SKM-1 (cell line): ENCODE measurements at regions not wholly inside any gene's neighbourhood (a gene's known extent, or its start where the extent isn't known, plus 50 kb on each side); places are given as distances from the start of the nearest gene placed in this dataset.
"Not testable (repeated sequence)": the region's sequence is repeated elsewhere in the genome, so short reads cannot be mapped to it uniquely, and the experiment has no call there.

Experiments used
- DNase-seq: peaks from one replicate; lab custom pipeline; 2025; ENCODE audit not compliant: unreplicated experiment; lab: John Stamatoyannopoulos, UW

DNA sequence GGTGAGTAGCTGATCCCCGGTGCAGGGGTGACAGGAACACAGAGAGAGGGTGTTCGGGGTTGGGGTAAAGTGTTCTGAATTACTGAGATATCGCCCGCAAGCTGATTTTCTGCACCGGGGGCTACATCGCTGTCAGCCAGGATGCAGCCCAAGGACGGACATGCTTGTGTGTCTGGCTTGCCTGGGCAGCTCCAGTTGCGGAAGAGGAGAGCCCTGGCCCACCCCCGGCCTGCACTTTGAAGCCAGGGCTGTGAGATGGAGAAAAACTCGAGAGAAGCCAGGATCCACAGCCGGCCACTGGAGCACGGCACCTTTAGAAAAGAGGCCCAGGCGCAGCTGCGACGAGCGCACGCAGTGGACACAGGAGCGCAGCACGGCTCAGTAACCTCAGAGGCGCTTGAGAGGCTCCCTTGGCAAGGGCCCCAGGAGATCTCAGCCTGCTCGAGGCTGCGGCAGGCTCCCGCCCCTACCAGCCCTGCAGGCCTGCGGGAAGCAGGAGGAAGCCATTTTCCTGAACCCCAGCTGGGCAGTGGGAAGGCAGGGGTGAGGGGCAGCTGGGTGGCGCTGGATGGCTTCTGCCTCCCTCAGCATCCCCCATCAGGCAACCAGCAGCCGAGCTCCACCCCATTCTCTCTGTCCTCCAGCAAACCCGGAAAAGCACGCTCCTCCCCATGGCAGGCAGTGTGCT, 59.2 kb downstream of the C9orf50 start:
- DNase-seq: no peak

DNA sequence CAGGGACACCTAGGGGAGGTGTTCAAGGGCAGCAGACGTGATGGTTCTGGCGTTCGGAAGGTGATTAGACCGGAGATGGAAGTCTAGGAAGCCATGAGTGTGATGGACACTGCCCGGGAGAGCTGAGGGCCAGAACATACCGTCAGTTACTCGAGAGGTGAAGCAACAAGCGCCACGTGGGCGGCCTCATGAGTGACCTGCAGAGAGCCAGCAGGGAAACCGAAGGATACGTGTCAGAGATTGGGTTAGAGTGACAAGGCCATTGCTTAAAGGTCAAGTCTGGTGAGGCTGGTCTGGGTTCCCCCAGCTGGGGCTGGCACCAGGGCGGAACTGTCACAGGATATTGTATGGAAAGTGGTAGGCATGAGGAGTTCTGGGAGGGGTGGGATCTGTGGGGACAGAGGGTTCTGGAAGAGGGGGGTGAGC, 60.0 kb downstream of the C9orf50 start:
- DNase-seq: no peak

DNA sequence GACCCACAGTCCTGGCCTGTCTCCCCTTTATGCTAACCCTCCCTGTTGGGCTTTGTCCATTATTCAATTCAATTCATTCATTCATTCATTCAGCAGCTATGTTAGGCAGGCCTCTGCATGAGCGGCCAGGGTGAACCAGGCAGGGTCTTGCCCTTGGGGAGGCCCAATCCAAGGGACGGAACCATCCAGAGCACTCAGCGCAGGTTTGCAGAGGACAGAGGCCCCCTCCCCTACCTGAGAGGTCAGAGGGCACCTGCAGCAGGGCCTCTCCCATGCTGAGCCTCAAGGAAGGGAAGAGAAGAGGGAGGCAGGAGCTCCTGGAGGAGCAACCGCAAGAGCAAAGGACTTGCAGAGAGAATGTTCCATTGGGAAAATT, 61.4 kb downstream of the C9orf50 start:
- no peak for DNase-seq

DNA sequence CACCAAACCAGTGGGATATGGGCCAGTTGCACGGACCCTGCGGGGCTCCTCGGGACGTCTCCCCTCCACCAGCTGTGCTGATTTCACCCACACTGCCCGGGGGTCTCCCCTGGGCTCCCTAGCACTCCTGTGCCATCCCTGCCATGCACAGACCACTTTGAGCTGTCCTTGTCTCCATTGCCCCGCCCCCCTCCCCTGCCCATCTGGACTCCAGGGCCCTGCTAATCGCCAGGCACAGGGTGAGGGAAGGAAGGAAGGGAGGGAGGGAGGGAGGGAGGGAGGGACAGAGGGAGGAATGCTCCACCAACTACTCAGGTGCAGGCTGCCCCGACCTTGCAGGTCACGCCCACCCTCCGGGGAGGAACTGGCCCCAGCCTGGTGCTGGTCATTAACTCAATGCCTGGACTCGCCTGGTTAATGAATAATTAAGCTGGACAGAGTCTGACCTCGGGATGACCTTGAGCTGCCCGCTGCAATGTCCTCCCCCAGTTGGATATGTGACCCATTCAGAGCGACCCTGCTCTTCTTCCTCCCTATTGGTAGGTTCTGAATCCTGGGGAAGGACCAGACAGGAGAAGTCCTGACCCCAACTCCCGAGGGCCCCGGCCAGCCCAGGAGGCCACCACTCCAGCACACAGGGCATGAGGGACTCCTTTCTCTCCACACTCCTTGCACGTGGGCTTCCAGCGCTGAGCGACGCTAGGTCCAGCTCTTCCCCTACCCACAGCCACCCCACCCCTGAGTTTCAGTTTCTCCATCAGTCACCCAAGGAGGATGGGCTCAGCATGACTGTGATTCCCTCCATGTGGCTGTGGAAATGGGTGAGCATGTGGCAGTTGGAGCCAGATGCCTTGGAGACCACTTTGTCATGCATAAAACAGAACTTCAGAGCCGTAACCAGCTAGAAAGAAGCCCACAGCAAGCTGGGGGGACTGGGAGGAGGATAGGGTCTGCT, 62.1 kb downstream of the C9orf50 start:
- no peak for DNase-seq

DNA sequence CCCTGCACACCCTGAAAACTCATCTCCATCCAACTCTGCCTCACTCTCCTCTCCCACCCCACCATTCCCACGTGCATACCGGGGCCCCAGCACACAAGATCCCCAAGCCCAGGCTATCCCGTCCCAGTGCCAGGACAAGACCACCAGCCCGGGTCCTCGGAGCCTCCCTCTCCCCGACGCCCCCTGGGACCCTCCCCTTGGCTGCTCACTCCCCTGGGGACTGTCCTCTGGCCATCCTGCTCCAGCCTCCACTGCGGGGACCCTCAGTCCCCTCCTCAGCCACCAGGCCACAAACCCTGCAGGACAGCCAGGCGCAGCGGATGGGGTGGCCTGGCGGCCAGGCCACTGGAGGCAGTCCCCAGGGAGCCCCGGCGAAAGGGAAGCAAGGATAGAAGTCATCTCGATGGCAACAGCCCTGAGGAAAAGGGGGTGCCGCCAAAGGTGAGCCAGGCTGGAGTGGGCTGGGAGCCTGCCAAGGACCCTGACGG, 62.8 kb downstream of the C9orf50 start:
- DNase-seq: no peak

DNA sequence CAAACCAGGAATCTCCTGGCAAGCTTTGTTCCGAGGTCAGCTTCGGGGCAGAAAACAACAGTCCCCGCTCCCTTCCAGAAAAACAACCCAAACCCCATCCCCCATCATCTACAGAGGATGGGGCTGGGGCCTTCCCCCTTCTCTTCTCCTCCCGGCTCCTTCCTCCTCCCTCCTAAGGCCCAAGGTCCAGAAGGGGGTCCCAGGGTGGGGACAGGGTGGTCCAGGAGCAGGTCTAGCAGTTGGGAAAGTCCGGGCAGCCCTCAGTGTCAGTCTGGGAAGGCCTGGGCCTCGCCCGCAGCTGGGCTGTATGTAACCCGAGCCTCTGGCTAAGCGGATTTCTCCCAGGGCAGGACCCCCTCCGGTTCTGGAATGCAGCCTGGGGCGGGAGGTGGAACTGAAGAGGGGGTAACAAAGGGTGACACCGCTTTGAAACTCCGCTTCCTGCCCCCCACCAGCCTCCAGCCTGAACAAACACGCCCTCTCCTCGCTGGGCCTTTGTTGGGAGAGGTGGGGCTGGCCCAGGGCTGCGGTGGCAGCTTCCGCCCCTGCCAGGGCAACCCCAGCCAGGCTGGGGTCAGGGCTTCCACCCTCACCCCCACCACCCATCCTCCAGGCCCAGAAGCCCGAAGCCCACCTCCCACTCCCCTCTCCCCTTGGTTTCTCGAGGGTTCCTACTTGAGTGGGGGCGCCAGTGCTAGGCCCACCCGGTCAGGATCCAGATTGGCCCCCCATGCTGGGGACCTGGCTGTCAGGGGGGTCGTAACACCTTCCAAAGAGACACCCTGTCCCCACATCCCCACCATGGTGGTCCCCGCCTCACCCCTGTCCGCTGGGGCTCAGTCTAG, 63.5 kb downstream of the C9orf50 start:
- no peak for DNase-seq

DNA sequence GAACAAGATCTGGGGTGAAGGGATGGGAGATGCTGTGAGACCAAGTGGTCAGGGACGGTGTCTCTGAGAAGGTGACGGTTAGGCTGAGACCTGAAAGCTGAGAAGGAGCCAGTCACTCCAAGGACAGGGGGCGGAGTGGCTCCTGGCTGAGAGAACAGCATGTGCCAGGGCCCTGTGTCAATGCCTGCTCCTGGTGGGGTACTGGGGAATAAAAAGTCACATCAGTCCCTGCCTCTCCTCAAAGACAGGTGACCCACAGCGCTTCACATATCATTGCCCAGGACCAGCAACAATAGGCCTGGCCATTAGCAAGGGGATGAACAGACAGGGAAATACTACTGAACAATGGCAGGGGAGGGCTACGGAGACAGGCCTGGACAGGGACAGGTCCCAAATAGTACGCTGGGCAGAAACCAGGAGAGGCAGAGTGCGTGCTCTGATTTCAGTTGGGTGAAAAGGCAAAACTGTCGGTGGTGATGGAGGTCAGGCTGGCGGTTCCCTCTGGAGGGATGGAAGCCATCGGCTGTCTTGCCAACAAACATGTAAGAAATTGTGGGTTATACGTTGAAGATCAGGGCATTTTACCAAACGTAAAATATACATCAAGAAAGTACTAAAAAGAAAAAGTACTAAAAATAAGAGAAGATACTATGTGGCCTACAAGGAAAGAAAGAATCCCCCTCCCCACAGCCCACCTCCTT, 64.3 kb downstream of the C9orf50 start:
- DNase-seq: no peak

DNA sequence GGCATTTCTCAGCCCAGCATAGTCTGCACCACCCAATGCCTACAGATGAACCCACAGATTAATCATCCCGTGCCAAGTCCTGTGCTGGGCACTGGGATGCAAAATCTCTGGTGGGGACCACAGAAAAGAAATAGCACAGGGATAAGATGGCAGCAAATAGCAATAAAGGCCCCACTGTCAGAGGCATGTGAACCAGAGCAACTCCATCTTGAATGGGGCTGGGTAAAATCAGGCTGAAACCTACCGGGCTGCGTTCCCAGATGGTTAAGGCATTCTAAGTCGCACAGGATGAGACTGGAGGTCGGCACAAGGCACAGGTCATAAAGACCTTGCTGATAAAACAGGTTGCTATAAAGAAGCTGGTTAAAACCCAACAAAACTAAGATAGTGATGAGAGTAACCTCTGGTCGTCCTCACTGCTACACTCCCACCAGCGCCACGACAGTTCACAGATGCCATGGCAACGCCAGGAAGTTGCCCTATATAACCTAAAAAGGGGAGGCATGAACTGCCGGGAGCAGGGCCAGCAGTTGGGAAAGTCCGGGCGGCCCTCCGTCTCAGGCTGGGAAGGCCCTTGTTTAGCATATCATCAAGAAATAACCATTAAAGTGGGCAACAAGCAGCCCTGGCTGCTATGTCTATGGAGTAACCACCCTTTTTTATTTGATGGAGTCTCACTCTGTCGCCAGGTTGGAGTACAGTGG, 65.2 kb downstream of the C9orf50 start:
- no peak for DNase-seq

DNA sequence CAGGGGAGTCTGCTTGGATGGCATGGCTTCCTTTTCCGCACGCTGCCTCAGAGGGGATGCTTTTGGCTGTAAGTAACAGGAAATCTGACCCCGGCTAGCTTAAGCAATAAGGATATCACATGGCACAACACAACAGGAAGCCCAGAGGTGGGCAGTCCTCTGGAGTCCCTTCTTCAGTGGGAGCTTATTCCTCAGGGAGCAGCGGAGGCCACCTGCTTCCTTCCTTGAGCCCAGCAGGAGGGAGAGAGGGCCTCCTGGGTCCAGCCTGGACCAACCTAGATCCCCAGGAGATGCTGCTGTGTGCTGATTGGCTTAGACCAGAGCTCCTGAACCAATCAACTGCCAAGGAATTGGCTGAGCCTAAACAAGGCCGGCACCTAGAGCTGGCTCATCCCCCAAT, 66.3 kb downstream of the C9orf50 start:
- no peak for DNase-seq

DNA sequence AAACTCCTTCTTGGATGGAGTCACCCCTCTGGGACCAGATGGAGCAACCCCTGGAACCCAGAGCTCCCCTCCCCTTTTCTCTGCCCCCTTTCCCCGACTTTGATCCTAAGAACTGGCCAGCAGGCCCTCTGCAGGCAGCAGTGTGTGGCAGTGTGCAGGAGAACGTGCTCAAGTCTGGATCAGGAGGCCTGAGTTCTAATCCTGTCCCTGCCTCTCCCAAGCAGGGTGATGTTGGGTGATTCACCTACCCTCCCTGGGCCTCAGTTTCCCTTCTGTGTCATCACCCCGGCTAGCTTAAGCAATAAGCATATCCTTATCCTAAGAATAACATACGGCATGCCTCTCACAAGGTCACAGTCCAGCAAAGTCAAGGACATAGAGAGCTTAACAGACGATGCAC, 67.6 kb downstream of the C9orf50 start:
- no peak for DNase-seq

DNA sequence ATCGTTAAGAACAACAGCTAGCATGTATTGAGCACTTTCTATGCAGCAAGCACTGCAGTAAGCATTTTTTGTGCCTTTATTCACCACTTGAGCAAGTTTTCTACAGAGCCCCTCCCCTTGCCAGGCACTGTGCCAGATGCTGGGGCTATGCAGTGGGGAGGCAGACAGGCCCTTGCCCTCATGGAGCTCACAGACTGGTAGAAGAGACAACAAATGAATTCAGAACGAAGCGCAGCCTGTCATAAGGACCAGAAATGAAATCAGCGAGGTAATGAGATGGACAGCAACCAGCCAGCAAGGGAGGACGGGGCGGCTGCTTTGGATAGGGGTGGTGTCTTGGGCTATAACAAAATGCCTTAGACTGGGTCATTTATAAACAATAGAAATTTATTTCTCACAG, 68.8 kb downstream of the C9orf50 start:
- DNase-seq: no peak

DNA sequence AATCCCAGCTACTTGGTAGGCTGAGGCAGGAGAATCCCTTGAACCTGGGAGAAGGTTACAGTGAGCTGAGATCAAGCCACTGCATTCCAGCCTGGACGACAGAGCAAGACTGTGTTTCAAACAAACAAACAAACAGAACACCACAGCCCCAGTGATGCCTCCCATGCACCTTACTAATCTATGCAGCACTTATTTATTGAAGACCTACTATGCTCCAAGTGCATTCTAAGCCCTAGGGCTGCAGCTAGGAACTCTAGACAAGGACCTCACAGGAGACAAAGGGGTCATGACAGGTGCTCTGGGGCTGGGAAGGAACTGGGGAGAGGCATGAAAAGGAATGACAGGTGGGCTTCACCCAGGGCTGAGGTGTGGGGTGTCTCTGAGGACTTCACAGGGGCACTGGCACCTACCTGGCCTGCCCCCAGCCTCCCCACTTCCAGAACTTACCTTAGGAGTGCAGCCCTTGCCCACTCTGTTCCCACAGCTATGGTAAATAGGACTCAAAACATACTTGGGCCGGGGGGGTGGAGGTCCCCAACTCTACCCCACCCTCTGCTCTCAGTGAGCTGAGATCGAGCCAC, 69.4 kb downstream of the C9orf50 start:
- no peak for DNase-seq

DNA sequence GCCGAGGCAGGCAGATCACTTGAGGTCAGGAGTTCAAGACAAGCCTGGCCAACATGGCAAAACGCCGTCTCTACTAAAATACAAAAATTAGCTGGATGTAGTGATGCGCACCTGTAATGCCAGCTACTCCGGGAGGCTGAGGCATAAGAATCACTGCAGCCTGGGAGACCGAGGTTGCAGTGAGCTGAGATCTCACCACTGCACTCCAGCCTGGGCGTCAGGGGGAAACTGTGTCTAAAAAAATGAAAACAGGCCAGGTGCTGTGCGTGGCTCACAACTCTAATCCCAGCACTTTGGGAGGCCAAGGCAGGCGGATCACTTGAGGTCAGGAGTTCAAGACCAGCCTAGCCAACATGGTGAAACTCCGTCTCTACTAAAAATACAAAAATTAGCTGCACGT, 69.9 kb downstream of the C9orf50 start:
- DNase-seq: not testable (repeated sequence)

DNA sequence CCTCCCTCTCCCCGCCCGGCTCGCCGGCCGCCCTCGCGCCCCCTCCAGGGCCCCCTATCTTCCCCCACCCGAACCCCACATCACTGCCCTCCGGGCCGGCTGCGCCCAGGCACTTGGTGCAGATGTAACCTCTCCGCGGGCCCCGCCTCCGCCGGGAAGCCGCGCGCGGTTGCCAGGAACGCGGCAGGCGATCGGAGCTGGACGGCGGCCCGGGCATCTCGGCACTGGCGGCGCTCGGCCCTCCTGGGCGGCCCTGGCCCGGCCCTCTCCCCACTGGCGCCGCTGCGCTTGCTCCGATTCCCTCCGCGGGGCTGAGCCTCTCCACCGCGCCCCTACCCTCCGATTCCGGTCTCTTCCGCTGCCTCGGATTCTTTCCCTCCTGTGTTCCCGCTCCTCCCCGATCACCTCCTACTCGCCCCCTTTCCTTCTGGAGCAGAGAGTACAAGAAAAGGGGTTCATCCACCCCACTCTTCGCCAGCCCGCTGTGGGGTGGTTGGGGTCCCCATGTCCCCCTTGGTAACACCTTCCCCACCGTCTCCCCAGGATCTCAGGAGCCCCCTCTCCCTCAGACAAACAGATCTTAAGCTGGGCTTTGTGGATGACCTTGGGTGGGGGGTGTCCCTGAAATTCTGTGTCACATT, 70.6 kb downstream of the C9orf50 start:
- DNase-seq: no peak

DNA sequence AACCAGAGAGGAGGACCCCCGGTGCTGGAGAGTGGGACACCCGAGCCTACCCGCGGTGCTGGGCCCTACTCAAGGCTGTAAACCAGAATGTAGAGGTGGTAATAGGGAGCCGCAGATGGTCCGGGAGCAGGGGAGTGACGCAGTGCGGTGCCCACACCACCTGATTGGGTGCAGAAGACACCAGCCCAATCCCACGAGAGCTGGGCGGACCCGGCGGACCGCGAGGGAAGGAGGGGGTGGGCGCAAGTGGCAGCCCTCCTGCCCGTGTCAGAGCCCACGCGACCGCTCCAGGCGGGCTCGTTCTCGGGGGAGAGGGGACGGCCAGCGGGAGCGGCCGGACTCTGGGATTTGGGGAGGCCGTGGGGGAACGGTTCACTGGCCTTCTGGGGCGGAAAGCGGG, 71.2 kb downstream of the C9orf50 start:
- no peak for DNase-seq

DNA sequence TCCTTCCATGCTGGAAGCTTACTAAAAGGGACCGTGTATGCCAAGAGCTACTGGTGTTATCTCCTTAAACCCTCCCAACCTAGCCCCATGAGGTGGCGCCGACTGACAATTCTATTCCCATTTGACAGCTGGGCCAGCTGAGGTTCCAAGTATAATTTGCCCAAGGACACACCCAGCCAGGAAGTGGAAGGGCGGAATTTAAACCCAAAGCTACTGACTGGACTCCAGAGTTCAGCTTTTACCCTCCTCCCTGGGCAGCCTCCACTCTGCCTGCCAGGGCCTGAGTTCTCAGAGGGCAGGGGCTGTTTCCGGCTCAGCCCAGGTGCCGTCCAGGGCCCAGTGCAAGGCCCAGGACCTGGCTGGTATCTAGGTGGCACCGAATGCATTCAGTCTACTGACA, 71.8 kb downstream of the C9orf50 start:
- no peak for DNase-seq

DNA sequence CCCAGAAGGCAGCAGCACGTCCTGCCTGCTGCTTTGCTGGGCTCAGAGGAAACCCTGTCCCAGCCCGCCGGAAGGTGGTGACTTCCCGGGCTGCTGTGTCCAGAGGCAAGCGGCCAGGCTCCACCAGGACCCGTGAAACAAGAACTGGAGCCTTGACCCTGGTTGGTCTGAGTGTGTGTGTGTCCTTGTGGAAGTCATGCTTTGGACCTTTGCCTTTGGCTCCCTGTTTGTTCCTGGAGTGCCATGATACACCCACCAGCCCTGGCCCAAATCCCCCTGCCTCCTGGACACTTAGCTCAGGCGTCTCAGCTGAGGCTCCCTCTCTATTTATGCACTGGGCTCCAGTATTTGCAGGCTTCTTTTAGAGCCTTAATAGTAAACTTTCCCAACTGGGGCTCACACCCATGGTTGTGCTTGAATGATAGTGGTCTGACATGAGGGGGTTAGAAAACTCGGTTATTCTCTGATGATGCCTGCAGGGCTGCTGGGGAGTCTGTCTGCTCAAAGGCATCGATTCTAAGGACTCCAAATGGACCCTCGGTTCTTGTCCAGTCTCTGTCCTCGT, 72.2 kb downstream of the C9orf50 start:
- no peak for DNase-seq

DNA sequence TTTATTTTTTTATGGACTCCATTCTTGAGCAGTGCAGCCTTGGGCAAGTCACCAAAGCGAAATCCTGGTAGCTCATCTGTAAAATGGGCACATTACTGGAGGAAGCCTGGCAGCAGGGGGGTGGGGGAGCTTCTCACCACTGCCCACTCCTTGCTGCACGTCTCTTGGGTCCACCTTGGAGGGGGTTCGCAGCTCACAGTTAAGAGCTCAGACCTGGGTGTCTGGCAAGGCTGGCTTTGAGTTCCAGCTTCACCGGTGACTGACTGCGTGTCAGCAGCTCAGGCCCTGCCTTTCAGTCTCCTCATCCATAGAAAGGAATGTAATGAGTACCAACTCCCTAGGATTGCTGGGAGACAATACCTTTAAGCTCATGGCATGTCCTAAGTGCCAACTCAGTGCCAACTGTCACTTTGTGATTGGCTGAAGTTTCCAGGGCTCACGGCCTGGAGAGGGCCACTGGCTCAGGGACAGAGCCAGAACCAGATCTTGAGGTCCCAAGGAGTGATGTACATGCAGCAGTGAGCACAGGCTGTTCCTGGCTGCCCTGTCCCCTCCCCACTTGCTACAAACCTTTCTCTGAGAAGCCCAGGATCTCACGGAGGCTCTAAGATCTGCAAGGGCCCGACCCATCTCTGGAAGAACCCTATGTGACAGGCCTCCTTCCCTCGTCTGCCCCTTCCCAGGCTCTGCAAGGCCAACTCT, 72.9 kb downstream of the C9orf50 start:
- no peak for DNase-seq
